Kidney epithelial cell (primary cell): ENCODE measurements at regions not wholly inside any gene's neighbourhood (a gene's known extent, or its start where the extent isn't known, plus 50 kb on each side); places are given as distances from the start of the nearest gene placed in this dataset.
"Not testable (repeated sequence)": the region's sequence is repeated elsewhere in the genome, so short reads cannot be mapped to it uniquely, and the experiment has no call there.

Source experiments
- DNase-seq: peaks from one replicate; pipeline ENCODE4 v3.0.0-alpha.2; 2010; ENCODE audit warnings: low read depth
- H3K27me3 ChIP-seq: 2 replicates; pipeline ENCODE4 v1.6.0; 2011; ENCODE audit warnings: low read length; ENCODE audit not compliant: control insufficient read depth, insufficient read depth
- H3K36me3 ChIP-seq: 2 replicates; pipeline ENCODE4 v1.5.1; 2011; ENCODE audit warnings: low read length; ENCODE audit not compliant: control insufficient read depth, insufficient read depth
- H3K4me3 ChIP-seq: 2 replicates; pipeline ENCODE4 v1.5.1; 2011; ENCODE audit warnings: low read depth, mild to moderate bottlenecking, control low read depth, low read length
- CTCF ChIP-seq: IDR thresholded peaks from 2 replicates; pipeline ENCODE4 v1.5.1; 2011; ENCODE audit warnings: mild to moderate bottlenecking, moderate library complexity, low read length, control low read depth, inconsistent platforms; ENCODE audit not compliant: insufficient read depth, poor library complexity, severe bottlenecking

DNA sequence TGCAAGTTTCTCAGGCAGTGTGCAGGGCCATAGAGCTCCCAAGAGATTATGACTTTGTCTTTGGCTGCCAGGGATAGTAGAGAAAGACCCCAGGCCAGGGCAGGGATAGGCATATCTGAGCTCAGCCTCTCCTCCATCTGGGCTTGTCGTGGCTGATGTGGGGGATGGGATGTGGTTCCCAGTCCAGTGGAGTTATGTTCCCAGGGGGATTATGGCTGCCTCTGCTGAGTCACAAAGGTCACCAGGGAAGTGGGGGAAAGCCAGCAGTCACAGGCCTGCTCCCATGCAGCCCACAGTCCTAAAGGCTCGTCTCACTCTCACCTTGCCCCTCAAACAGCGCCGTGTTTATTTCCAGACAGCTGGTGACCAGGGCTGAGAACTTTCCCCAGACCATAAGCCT is 354.9 kb downstream of the SI start:
- H3K4me3 ChIP-seq, result no peak overlapping the region
- no peak for TF ChIP-seq CTCF
- DNase-seq, result no peak
- H3K36me3 ChIP-seq, result no peaks in the 10 kb centered on the region
- no peaks in the 10 kb centered on the region for H3K27me3 ChIP-seq

GRCh38 chr3:164702808-164703207 is 375.5 kb downstream of the SI start:
- H3K36me3 ChIP-seq, DNase-seq, H3K4me3 ChIP-seq, H3K27me3 ChIP-seq: not testable (repeated sequence)

DNA sequence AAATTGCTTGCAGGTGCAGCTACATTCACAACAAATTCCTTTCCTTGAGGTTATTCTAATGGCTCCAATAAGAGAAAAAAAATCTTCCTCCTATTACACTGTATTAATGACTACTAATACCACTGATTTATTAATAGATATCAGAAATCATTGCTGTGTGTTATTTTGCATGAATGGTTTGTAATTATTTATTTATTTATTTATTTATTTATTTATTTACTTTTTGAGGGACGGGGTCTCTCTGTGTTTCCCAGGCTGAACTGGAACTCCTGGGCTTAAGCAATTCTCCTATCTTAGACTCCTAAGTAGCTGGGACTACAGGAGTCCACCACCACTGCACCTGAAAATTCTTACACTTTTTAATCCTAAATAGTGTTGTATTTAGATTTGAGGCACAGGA is 390.4 kb downstream of the SI start:
- H3K36me3 ChIP-seq, result no peaks in the 10 kb centered on the region
- no peak overlapping the region for H3K4me3 ChIP-seq
- TF ChIP-seq CTCF, result no peak

DNA sequence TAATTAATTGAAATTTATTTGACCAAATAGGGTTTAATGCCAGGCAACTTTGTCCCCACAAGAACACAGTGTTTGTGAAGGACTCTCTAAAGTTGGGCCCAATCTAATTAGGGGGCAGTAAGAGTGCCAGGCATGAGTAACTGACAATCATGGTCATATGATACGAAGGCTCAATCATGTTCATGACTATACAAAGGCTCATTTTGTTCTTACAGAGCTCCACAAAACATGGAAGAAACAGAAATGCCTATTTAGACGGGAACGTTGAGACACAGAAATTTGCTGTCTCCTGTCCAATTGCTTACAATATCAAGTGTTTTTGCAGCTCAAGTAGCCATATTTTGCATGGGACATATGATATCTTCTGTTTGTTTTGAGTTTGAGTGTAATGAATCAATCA is 391.1 kb downstream of the SI start:
- no peak for TF ChIP-seq CTCF
- H3K27me3 ChIP-seq, result no peaks in the 10 kb centered on the region
- no peak overlapping the region for H3K4me3 ChIP-seq
- no peaks in the 10 kb centered on the region for H3K36me3 ChIP-seq
- no peak for DNase-seq

More for the DNA sequence above, 390.4 kb downstream of the SI start:
- H3K27me3 ChIP-seq, result no peaks in the 10 kb centered on the region
- no peak for DNase-seq

- no peak for TF ChIP-seq CTCF
- Histone ChIP-seq H3K27me3 (no peaks in the 10 kb centered on the region), H3K4me3 (no peak overlapping the region), H3K36me3 (no peaks in the 10 kb centered on the region)
- DNase-seq, result no peak
Observed at GRCh38 chr3:164683489-164683888, 394.8 kb downstream of the SI start.

- no peak for TF ChIP-seq CTCF
- DNase-seq, result no peak
- Histone ChIP-seq H3K4me3 (no peak overlapping the region), H3K36me3 (no peaks in the 10 kb centered on the region), H3K27me3 (no peaks in the 10 kb centered on the region)
Observed at GRCh38 chr3:164679245-164679644, 399.1 kb downstream of the SI start.
